ENCODE measurements at regions not wholly inside any gene's neighbourhood (a gene's known extent, or its start where the extent isn't known, plus 50 kb on each side); places are given as distances from the start of the nearest gene placed in this dataset.
A peak's percentile ranks its signal among the peaks of the same experiment; 100 is the strongest.

DNA sequence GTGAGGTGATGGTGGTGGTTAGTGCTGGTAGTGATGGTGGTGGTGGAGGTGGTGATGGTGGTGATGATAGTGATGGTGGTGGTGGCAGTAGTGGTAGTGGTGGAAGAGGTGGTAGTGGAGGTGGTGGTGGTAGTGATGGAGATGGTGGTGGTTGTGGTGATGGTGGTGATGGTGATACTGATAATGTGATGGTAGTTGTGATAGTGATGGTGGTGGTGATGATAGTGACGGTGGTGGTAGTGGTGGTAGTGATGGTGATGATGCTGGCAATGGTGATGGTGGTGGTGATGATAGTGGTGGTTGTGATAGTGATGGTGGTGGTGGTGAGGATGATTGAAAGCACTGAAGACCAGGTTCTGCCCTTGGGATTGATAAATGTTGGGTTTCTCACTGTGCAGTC is 85.2 kb upstream of the SLC1A3 start:
- H3K27ac Mint-ChIP-seq: no peak overlapping the region
- ChIA-PET POLR2A (no interaction called here), CTCF (no interaction called here)
- H3K4me1 Mint-ChIP-seq: peaks cover 8% of the 10 kb centered on the region
- H3K4me3 Mint-ChIP-seq: no peak overlapping the region
- H3K9me3 Mint-ChIP-seq: peaks cover 10% of the 10 kb centered on the region
- no peaks in the 10 kb centered on the region; the same call in 1 of the 2 replicates for H3K27me3 Mint-ChIP-seq (ENCODE audit: low read depth)
- TF ChIP-seq TP53 (CRISPR knock-in tag; IDR thresholded peaks at IDR 0.05) (no peak), CBFB (CRISPR knock-in tag; IDR thresholded peaks at IDR 0.05; ENCODE audit: low read depth) (no peak), ZNF671 (CRISPR knock-in tag; IDR thresholded peaks at IDR 0.05) (no peak), TEAD1 (CRISPR knock-in tag; IDR thresholded peaks at IDR 0.05) (no peak), ZNF423 (CRISPR knock-in tag; IDR thresholded peaks at IDR 0.05) (no peak), OVOL2 (CRISPR knock-in tag; IDR thresholded peaks at IDR 0.05; ENCODE audit: borderline replicate concordance) (no peak), ATF1 (CRISPR knock-in tag; IDR thresholded peaks at IDR 0.05) (no peak)
- TF ChIP-seq, protein P1, sequence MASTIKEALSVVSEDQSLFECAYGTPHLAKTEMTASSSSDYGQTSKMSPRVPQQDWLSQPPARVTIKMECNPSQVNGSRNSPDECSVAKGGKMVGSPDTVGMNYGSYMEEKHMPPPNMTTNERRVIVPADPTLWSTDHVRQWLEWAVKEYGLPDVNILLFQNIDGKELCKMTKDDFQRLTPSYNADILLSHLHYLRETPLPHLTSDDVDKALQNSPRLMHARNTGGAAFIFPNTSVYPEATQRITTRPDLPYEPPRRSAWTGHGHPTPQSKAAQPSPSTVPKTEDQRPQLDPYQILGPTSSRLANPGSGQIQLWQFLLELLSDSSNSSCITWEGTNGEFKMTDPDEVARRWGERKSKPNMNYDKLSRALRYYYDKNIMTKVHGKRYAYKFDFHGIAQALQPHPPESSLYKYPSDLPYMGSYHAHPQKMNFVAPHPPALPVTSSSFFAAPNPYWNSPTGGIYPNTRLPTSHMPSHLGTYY (CRISPR knock-in tag; IDR thresholded peaks at IDR 0.05): no peak
- TF ChIP-seq, protein P2, sequence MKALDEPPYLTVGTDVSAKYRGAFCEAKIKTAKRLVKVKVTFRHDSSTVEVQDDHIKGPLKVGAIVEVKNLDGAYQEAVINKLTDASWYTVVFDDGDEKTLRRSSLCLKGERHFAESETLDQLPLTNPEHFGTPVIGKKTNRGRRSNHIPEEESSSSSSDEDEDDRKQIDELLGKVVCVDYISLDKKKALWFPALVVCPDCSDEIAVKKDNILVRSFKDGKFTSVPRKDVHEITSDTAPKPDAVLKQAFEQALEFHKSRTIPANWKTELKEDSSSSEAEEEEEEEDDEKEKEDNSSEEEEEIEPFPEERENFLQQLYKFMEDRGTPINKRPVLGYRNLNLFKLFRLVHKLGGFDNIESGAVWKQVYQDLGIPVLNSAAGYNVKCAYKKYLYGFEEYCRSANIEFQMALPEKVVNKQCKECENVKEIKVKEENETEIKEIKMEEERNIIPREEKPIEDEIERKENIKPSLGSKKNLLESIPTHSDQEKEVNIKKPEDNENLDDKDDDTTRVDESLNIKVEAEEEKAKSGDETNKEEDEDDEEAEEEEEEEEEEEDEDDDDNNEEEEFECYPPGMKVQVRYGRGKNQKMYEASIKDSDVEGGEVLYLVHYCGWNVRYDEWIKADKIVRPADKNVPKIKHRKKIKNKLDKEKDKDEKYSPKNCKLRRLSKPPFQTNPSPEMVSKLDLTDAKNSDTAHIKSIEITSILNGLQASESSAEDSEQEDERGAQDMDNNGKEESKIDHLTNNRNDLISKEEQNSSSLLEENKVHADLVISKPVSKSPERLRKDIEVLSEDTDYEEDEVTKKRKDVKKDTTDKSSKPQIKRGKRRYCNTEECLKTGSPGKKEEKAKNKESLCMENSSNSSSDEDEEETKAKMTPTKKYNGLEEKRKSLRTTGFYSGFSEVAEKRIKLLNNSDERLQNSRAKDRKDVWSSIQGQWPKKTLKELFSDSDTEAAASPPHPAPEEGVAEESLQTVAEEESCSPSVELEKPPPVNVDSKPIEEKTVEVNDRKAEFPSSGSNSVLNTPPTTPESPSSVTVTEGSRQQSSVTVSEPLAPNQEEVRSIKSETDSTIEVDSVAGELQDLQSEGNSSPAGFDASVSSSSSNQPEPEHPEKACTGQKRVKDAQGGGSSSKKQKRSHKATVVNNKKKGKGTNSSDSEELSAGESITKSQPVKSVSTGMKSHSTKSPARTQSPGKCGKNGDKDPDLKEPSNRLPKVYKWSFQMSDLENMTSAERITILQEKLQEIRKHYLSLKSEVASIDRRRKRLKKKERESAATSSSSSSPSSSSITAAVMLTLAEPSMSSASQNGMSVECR (CRISPR knock-in tag; IDR thresholded peaks at IDR 0.05; ENCODE audit: borderline replicate concordance): no peak
- TF ChIP-seq, protein P3, sequence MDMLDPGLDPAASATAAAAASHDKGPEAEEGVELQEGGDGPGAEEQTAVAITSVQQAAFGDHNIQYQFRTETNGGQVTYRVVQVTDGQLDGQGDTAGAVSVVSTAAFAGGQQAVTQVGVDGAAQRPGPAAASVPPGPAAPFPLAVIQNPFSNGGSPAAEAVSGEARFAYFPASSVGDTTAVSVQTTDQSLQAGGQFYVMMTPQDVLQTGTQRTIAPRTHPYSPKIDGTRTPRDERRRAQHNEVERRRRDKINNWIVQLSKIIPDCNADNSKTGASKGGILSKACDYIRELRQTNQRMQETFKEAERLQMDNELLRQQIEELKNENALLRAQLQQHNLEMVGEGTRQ (CRISPR knock-in tag; IDR thresholded peaks at IDR 0.05): no peak
- ATAC-seq: no peak
- DNase-seq (ENCODE audit: low spot score): no peak
- no peaks in the 10 kb centered on the region for H3K36me3 Mint-ChIP-seq

DNA sequence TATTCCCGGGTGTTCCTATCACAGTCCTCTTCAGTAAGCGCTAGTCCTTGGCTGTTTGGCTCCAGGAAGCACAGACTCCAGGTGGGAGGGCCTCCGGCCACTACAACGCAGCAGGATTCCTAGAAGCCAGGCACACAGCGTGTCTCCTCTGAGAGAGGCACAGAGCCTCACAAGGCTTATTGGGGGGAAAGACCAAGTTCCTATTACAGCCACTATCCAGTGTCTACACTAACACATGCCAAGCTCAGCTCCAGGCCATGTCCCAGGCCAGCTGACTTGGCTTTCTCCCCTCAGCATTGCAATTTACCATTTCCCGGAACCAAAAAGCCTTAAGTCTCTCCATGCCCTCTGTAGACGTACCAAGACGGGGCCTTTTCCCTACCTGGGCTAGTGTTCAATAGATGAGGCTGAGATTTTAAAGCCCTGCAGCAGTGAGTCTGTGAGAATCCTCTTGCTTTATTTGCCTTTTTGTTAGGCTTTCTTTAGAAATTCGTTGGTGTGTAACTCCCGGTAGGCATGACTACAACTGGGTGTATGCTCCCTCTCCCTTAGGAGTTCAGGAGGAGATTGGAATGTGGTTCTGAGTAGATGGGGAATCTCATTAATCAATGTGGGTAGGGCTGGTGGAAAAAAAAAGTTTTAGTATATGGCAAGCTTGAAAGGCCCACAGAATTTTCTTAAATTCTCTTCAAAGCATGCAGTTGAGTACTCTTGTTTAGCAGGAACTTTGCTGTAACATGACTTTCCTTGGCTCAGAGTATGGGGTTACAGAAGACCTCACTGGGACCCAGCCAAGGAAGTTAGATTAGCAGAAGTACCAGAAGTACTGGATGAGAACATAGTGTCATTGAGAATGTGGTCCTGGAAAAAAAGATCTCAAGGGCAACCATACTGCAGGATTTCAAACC is 84.3 kb upstream of the SLC1A3 start:
- ATAC-seq (peak; percentile 80), DNase-seq (ENCODE audit: low spot score) (no peak)
- Mint-ChIP-seq H3K27ac (no peak overlapping the region), H3K4me3 (no peak overlapping the region), H3K27me3 (ENCODE audit: low read depth) (no peaks in the 10 kb centered on the region; the same call in 1 of the 2 replicates), H3K4me1 (peaks cover 8% of the 10 kb centered on the region), H3K9me3 (peaks cover 14% of the 10 kb centered on the region), H3K36me3 (no peaks in the 10 kb centered on the region)
- ChIA-PET CTCF (no interaction called here), POLR2A (no interaction called here)
- no peak for TF ChIP-seq TCF7 (CRISPR knock-in tag; IDR thresholded peaks at IDR 0.05; ENCODE audit: low read depth)
- TF ChIP-seq JAZF1 (CRISPR knock-in tag; IDR thresholded peaks at IDR 0.05): no peak
- no peak for TF ChIP-seq ZNF121 (CRISPR knock-in tag; IDR thresholded peaks at IDR 0.05)
- no peak for TF ChIP-seq GABPB1 (CRISPR knock-in tag; IDR thresholded peaks at IDR 0.05)
- TF ChIP-seq NFE2L1 (CRISPR knock-in tag; IDR thresholded peaks at IDR 0.05): no peak
- no peak for TF ChIP-seq FOXK1 (CRISPR knock-in tag; IDR thresholded peaks at IDR 0.05)
- TF ChIP-seq ATF1 (CRISPR knock-in tag; IDR thresholded peaks at IDR 0.05): no peak
- no peak for TF ChIP-seq NR2C2 (CRISPR knock-in tag; IDR thresholded peaks at IDR 0.05)
- TF ChIP-seq, protein P4, sequence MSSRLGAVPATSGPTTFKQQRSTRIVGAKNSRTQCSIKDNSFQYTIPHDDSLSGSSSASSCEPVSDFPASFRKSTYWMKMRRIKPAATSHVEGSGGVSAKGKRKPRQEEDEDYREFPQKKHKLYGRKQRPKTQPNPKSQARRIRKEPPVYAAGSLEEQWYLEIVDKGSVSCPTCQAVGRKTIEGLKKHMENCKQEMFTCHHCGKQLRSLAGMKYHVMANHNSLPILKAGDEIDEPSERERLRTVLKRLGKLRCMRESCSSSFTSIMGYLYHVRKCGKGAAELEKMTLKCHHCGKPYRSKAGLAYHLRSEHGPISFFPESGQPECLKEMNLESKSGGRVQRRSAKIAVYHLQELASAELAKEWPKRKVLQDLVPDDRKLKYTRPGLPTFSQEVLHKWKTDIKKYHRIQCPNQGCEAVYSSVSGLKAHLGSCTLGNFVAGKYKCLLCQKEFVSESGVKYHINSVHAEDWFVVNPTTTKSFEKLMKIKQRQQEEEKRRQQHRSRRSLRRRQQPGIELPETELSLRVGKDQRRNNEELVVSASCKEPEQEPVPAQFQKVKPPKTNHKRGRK (CRISPR knock-in tag; IDR thresholded peaks at IDR 0.05; ENCODE audit: borderline replicate concordance): no peak
- no peak for TF ChIP-seq ZNF396 (CRISPR knock-in tag; IDR thresholded peaks at IDR 0.05; ENCODE audit: borderline replicate concordance)
- TF ChIP-seq SP1 (CRISPR knock-in tag; conservative IDR thresholded peaks at IDR 0.05): no peak
- no peak for TF ChIP-seq NR1H2 (CRISPR knock-in tag; IDR thresholded peaks at IDR 0.05)
- no peak for TF ChIP-seq RORB (CRISPR knock-in tag; IDR thresholded peaks at IDR 0.05)
- no peak for TF ChIP-seq ZBTB21 (CRISPR knock-in tag; IDR thresholded peaks at IDR 0.05; ENCODE audit: borderline replicate concordance)
- TF ChIP-seq, protein P5, sequence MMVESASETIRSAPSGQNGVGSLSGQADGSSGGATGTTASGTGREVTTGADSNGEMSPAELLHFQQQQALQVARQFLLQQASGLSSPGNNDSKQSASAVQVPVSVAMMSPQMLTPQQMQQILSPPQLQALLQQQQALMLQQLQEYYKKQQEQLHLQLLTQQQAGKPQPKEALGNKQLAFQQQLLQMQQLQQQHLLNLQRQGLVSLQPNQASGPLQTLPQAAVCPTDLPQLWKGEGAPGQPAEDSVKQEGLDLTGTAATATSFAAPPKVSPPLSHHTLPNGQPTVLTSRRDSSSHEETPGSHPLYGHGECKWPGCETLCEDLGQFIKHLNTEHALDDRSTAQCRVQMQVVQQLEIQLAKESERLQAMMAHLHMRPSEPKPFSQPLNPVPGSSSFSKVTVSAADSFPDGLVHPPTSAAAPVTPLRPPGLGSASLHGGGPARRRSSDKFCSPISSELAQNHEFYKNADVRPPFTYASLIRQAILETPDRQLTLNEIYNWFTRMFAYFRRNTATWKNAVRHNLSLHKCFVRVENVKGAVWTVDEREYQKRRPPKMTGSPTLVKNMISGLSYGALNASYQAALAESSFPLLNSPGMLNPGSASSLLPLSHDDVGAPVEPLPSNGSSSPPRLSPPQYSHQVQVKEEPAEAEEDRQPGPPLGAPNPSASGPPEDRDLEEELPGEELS (CRISPR knock-in tag; IDR thresholded peaks at IDR 0.05): no peak
- TF ChIP-seq NR3C1 (CRISPR knock-in tag; conservative IDR thresholded peaks at IDR 0.05; ENCODE audit: low read depth): no peak
- TF ChIP-seq FOXP1 (CRISPR knock-in tag; IDR thresholded peaks at IDR 0.05; ENCODE audit: borderline replicate concordance): no peak
- TF ChIP-seq TEAD4 (CRISPR knock-in tag; IDR thresholded peaks at IDR 0.05): no peak
